Testis (tissue), 2 donors: ENCODE measurements at regions not wholly inside any gene's neighbourhood (a gene's known extent, or its start where the extent isn't known, plus 50 kb on each side); places are given as distances from the start of the nearest gene placed in this dataset.

Experiments
- DNase-seq: peaks from one replicate; pipeline ENCODE4 v3.0.0-alpha.2; 2019
- H3K27ac ChIP-seq, 2 donors: fragments of 200-600 bp; sonication (generic); one replicate each; pipeline ENCODE4 v1.5.1; 2019
- H3K27me3 ChIP-seq: fragments of 200-600 bp; sonication (generic); one replicate; pipeline ENCODE4 v1.5.1; 2019
- H3K36me3 ChIP-seq: fragments of 200-600 bp; sonication (generic); one replicate; pipeline ENCODE4 v1.5.1; 2017; ENCODE audit warnings: low read depth; ENCODE audit errors: missing control alignments
- H3K4me1 ChIP-seq: fragments of 200-600 bp; sonication (generic); one replicate; pipeline ENCODE4 v1.5.1; 2019
- H3K4me3 ChIP-seq, 2 donors: fragments of 200-600 bp; sonication (generic); one replicate each; pipeline ENCODE4 v1.5.1; 2017 to 2019
- H3K9me3 ChIP-seq: fragments of 200-600 bp; sonication (generic); one replicate; pipeline ENCODE4 v1.5.1; 2017
- POLR2A ChIP-seq: fragments of 450-650 bp; IDR thresholded peaks from one replicate; pipeline ENCODE4 v1.6.1; 2017; ENCODE audit warnings: antibody characterized with exemption, mild to moderate bottlenecking, moderate library complexity
- WGBS, 2 donors: methylation state at CpG; one replicate each; pipeline ENCODE4 v1.1.5; 2018; 5-methylcytosine and 5-hydroxymethylcytosine counted together
- intact Hi-C: fragments of 100-400 bp; cut with DNase I; formaldehyde crosslinking; loops from one replicate; pipeline ENCODE4 v1.15.1; 2023; ENCODE audit warnings: low total_unique reads
- TF ChIP-seq, protein P1 (sequence below), 3 experiments: fragments of 450-650 bp in 2 of 3; fragments of 200-600 bp in 1 of 3; sonication (generic) in 1 of 3; IDR thresholded peaks; one replicate each; pipeline ENCODE4 v1.5.1; 2016 to 2019; ENCODE audit warnings: antibody characterized with exemption in 3 of 3, mild to moderate bottlenecking in 2 of 3, moderate library complexity in 1 of 3

DNA sequence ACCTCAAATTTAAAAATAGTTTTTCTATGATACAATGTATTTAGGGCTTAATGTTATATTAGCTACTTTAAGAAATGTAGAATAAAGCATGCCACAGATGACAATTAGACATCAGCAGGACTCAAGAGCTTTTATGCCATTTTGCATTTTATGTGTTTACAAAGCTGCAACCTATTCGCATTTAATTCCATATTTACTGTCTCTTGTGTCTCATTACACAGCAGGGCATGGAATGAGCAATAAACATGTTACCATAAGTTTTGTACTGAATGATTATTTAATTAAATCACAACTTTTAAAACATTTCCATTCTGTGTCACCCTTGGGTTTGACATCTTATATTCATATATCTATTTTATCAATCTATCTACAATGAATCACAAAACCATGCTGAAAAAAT is 1756.9 kb downstream of the PCDH9 start:
- Histone ChIP-seq H3K4me3 (no peak overlapping the region), H3K36me3 (no peaks in the 10 kb centered on the region), H3K9me3 (no peaks in the 10 kb centered on the region), H3K4me1 (no peaks in the 10 kb centered on the region), H3K27ac (no peak overlapping the region), H3K27me3 (no peaks in the 10 kb centered on the region)
- intact Hi-C loops, result no loop called here
- no peak for DNase-seq
- WGBS, 2 donors, result 97% methylated on average over 1 of the region's 1 CpG
- TF ChIP-seq POLR2A, result no peak
- TF ChIP-seq, protein P1, sequence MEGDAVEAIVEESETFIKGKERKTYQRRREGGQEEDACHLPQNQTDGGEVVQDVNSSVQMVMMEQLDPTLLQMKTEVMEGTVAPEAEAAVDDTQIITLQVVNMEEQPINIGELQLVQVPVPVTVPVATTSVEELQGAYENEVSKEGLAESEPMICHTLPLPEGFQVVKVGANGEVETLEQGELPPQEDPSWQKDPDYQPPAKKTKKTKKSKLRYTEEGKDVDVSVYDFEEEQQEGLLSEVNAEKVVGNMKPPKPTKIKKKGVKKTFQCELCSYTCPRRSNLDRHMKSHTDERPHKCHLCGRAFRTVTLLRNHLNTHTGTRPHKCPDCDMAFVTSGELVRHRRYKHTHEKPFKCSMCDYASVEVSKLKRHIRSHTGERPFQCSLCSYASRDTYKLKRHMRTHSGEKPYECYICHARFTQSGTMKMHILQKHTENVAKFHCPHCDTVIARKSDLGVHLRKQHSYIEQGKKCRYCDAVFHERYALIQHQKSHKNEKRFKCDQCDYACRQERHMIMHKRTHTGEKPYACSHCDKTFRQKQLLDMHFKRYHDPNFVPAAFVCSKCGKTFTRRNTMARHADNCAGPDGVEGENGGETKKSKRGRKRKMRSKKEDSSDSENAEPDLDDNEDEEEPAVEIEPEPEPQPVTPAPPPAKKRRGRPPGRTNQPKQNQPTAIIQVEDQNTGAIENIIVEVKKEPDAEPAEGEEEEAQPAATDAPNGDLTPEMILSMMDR (IDR thresholded peaks at IDR 0.05), result no peak

DNA sequence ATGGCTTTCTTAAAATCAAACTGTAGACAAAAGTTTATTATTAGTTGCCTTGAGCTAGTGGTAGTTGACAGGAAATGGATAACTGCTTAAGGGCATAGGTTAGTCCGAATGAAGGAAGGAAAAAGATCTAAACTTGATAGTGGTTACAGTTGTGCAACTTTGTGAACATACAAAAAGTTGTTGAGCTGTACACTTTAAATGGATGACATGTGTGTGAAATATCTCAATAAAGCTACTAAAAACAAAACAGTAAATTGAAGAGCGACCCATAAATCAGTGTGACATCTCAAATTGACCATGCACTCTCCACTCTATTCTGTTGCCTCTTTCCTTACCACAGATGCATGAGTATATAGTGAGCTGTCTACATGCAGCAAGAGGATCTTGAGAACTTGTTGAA is 1757.8 kb downstream of the PCDH9 start:
- no peaks in the 10 kb centered on the region for H3K9me3 ChIP-seq
- no peaks in the 10 kb centered on the region for H3K4me1 ChIP-seq
- TF ChIP-seq, protein P1 (IDR thresholded peaks at IDR 0.05), result no peak
- TF ChIP-seq POLR2A, result no peak
- WGBS, 2 donors, result 83 to 93% methylated on average over 2 of the region's 2 CpGs
- intact Hi-C loops, result no loop called here
- H3K36me3 ChIP-seq, result no peaks in the 10 kb centered on the region
- DNase-seq, result no peak
- no peak overlapping the region for H3K27ac ChIP-seq
- H3K4me3 ChIP-seq, result no peak overlapping the region
- no peaks in the 10 kb centered on the region for H3K27me3 ChIP-seq

DNA sequence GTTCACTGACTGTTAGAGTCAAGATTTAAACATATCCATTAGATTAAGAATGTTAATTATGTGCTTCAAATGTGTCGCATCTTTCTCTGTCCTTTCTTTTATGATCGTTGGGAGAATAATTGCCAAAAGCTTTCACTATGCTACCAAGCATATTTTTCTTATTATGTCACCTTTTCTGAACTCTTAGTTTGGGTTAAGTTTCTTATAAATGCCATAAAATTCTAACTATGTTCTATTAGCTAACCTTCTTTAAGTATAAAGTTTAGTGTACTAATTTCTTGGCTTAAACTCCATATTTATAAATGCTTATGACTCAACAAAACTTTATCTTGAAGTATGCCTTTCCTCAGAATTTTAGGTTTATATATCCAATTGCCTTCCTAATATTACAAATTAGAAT is 1759.4 kb downstream of the PCDH9 start:
- no peak for DNase-seq
- no peak overlapping the region for H3K4me3 ChIP-seq
- no peak overlapping the region for H3K27ac ChIP-seq
- no peaks in the 10 kb centered on the region for H3K9me3 ChIP-seq
- H3K27me3 ChIP-seq, result no peaks in the 10 kb centered on the region
- no peak for TF ChIP-seq POLR2A
- TF ChIP-seq, protein P1 (IDR thresholded peaks at IDR 0.05), result no peak
- intact Hi-C loops, result no loop called here
- H3K36me3 ChIP-seq, result no peaks in the 10 kb centered on the region
- no peaks in the 10 kb centered on the region for H3K4me1 ChIP-seq
- 63 to 65% methylated on average over 2 of the region's 2 CpGs for WGBS, 2 donors

DNA sequence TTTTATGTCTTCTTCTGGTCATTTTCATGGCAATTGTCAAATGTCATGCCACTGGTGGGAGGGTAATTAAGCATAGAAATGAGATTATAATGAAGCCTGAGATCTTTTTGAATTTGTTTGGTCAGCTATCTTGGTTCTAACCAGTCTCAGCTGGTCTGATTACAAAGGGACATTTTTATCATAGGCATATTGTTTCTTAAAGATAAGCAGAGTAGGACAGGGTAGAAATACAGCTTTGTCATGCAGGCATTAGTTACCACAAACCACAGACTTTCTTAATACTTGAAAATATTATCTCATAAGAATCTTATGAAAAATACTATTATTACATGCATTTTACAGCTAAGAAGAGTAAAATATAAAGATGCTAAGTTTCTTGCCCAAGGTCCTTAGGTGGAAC is 1761.5 kb downstream of the PCDH9 start:
- Histone ChIP-seq H3K4me1 (no peaks in the 10 kb centered on the region), H3K27ac (no peak overlapping the region), H3K36me3 (no peaks in the 10 kb centered on the region), H3K27me3 (no peaks in the 10 kb centered on the region), H3K9me3 (no peaks in the 10 kb centered on the region), H3K4me3 (no peak overlapping the region)
- TF ChIP-seq POLR2A, result no peak
- TF ChIP-seq, protein P1 (IDR thresholded peaks at IDR 0.05), result no peak
- intact Hi-C loops, result no loop called here
- no peak for DNase-seq

DNA sequence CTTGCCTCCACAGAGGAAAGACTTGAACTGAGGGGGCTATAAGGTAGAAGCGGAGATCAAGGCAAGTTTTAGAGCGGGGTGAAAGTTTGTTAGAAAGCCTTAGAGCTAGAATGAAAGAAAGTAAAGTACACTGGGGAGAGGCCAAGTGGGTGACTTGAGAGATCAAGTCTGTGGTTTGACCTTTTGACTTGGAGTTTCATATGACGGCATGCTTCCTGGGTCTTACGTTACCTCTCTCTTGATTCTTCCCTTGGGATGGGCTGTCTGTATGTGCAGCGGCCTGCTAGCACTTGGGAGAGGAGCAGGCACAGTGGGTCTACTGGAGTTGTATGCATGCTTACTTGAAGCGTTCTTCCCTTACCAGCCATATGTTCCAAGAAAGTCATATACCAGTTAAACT is 1768.5 kb downstream of the PCDH9 start:
- Histone ChIP-seq H3K9me3 (no peaks in the 10 kb centered on the region), H3K4me1 (no peaks in the 10 kb centered on the region), H3K27me3 (no peaks in the 10 kb centered on the region), H3K27ac (no peak overlapping the region), H3K4me3 (no peak overlapping the region), H3K36me3 (no peaks in the 10 kb centered on the region)
- WGBS, 2 donors, result 93 to 94% methylated on average over 6 of the region's 6 CpGs
- no peak for TF ChIP-seq POLR2A
- TF ChIP-seq, protein P1 (IDR thresholded peaks at IDR 0.05), result no peak
- intact Hi-C loops, result no loop called here
- no peak for DNase-seq
